SHP77 (cell line): ENCODE measurements at regions not wholly inside any gene's neighbourhood (a gene's known extent, or its start where the extent isn't known, plus 50 kb on each side); places are given as distances from the start of the nearest gene placed in this dataset.

Experiments
- DNase-seq, 2 experiments: peaks; one replicate each; lab custom pipeline; 2025; lab: John Stamatoyannopoulos, UW

DNA sequence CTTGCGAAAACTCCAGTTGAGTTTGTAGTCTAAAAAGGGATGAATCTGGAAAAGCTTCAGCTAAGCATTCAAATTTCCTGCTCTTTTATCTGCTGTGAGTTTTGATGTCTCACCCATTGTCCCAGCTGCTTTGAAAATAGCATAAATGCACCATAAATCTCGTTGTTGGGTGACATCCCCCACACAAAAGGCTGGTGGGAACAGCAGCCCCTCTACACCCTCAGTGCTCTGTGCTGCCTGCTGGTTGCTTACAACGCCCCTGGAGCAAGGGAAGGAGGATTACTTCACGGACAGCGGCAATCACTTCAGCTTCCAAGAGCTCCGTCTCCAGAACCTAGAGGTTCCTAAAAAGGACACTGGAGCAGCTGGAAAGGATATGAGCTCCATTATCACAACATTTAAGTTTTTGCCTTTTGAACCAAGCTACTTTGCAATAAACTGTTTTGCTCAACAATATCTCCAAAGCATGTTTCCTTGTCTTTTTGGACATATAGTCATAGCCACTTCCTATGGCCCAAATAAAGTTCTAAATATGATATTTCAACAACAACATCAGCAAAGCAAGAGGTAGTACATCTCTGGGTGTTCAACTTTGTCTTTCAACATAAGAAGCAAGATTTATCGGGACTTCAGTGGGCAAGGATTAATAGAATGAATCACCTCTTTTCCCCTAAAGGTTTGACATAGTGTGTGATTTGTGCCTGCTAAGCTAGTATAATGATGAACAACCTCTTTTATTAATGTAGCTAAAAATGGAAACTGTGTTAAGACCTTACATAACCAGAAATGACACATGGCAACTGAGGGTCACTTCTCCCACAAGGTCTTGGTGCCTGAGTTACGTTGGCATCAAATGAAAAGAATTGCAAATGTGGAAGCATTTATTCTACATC lies 413.5 kb downstream of the TXNL1 start:
- no peak for DNase-seq

DNA sequence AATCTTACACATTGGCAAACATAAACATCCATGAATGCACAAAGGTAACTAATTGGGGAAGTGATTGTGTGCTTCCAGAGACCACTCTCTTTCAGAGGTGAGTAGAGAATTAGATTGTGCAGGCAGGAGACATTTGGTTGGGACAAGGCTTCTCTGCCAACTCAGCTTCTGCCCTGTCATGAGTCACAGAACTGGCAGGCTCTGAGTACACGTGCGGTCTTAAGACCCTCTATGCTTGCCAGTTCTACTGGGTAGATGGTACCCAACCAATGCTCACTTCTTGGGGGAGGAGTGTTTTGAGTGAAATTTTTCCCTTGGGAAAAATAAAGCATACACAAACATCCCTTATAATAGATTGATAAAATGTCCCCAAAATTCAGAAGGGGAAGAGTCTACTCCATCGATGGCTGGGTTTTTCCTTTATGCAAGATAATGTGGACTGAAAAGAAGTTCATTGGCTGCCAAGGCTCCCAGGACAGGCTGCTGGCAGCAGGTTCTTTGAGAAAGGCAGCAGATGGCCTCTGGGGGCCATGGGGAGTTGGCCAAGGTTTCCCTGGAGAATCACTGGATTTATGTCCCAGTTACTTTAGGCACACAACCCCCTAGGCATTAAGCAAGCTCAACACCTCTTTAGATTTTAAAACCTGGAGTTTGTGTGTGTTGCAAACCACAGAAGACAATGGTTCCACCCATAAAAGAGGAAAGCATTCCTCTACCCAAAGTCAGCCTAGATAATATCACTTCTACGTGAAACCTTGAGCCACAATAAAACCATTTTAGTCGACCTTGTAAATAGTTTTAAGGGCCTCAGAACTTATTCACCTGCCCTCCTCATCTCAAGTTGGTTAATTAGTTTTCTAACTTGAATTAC lies 417.0 kb downstream of the TXNL1 start:
- no peak for DNase-seq

- no peak for DNase-seq
These were observed 421.0 kb downstream of the TXNL1 start for GRCh38 chr18:56217406-56217805.

DNA sequence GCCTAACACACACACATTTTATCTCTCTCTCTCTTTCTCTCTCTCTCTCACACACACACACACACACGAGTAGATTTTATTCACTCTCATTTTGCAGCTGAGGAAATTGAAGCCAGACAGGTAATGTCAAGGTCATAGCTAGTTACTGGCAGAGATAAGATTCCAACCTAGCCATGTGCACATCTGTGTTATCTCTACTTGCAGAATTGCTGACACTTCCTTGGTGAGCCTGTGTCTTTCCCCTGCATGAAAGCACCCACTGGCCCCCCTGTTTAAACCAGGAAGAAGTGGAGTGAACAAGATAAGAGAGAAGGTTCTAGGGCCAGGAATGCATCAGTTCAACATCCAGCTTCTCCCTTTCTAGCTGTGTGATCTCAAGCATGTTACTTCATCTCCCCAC lies 423.7 kb downstream of the TXNL1 start:
- DNase-seq, result no peak

GRCh38 chr18:56210520-56210919 lies 427.9 kb downstream of the TXNL1 start:
- no peak for DNase-seq

DNA sequence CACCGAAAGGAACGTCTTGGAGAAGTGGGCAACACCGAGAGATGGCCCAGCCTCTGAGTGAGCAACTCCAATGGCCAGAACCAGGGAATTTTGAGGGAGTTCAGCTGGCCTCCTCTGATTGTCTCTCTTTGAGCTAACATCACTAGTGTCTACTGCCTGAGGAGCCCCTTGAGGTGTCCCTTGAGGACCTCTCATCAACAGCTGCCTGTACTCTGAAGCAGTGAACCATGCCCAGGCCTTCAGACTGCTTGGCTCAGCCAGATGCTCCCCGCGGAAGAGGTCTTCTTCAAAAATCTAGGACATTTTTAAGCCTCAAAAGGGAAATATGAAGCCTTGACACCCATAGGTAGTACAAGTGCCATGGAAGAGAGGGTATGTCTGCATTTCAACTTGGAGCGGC lies 430.4 kb downstream of the TXNL1 start:
- no peak for DNase-seq

DNA sequence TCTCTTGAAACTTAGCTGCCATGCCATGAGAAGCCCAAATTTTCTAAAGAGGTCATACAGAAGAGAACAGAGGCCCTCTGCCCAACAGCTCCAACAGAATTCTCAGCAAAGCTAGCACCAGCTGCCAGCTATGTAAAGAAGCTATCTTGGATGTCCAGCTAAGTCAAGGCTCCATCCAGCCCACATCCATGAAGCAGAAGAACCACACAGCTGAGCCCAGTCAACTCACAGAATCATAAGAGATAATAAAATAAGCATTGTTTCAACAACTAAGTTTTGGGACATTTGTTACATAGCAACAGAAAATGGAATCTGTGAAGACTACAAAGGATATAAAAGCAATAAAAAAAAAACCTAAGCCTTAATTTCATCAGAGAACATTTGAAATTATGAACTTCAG lies 434.3 kb downstream of the TXNL1 start:
- no peak for DNase-seq

DNA sequence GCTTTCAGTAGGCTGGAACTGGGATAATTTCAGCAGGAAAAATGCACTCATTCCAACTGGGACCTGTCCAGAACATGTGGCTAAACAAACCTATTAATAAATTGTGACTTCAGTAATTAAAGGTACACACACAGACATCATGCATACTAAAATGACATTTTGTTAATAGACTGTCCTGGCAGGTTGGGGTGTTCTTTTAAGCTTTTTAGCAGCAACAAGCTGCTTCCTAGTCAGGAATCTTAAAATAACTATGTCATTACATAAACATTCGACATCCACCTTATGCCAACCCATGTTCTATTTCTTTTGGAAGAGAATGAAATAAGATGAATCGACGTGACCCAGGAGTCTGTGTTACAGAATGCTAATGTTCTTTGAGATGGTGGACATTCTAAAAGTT lies 435.7 kb downstream of the TXNL1 start:
- DNase-seq, result no peak

GRCh38 chr18:56200381-56200911 lies 437.9 kb downstream of the TXNL1 start:
- no peak for DNase-seq

GRCh38 chr18:56199580-56200330 lies 438.6 kb downstream of the TXNL1 start:
- no peak for DNase-seq

DNA sequence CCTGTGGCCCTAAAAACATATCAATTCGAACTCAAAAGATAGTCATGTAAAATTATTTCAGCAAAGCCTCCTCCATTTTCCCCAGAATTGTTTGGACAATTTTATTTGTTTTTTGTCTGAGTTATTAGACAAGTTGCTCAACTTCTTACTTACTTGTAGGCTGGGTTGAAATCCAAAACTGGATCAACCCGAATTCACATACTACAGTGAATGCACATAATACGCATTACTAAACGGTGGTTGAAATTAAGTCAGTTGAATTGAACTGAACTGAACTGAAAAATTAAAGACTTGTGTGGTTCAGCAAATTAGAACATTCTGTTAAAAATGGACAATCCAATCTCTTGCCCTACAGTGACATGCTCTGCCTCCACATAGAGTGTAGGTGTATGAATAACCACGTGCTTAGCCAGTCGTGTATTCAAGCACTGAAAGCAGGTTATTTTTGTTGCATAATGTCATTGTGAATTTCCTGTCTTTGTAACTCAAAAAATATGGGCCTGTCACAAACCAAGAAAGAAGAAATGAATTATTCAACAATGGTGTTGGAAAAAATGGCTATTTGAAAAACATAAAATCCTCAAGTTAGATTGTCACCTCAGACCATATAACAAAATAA lies 441.0 kb downstream of the TXNL1 start:
- no peak for DNase-seq

DNA sequence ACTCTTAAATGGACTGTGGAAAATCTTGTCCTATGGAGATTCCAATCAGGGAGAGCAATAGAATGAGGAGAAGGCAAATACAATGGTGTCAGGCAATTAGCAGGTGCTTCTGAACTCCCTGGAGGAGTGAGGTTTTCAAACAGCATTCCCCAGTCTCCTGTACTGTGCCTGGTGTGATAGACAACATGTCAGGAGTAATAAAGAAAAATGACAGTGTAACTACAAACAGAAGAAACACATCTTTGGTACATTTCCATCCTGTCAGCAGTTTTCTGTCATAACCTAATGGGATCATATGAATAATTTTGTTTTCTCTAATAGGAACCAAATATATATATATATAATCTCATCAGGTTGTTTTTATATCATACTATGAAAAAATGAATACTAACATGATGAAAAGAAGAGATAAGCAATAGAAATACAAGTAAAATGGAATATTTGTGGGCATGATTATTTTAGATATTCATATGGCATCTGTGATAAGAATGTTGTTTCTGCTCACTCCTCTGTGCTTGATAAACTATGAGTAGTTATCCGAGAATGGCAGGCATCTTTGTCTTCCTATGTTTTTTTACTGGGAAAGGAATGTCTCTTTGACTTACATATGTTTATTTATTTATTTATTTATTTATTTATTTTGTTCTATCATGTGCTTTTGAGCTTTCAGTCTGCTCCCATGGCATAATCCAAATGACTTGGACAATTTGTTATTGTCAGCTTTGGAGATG lies 441.7 kb downstream of the TXNL1 start:
- no peak for DNase-seq

GRCh38 chr18:56191334-56191733 lies 447.1 kb downstream of the TXNL1 start:
- no peak for DNase-seq

- DNase-seq, result no peak
These were observed 448.8 kb downstream of the TXNL1 start for GRCh38 chr18:56189615-56190014.

- DNase-seq, result no peak
These were observed 449.7 kb downstream of the TXNL1 start for GRCh38 chr18:56188529-56189275.

DNA sequence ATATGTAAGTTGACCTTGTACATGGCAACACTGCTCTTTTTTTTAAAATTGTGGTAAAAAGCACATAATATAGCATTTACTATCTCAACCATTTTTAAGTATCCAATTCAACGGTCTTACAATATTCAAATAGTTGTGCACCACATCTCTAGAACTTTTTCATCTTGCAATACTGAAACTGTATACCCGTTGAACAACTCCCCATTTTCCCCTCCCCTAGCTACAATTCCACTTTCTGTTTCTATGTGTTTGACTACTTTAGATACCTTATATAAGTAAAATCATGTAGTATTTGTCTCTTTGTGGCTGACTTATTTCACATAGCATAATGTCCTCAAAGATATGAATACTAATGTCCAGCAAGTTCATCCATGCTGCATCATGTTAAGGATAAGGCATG lies 452.1 kb downstream of the TXNL1 start:
- DNase-seq, result no peak

- no peak for DNase-seq
These were observed 453.3 kb downstream of the TXNL1 start for GRCh38 chr18:56185126-56185525.

GRCh38 chr18:56176751-56177150 lies 461.6 kb downstream of the TXNL1 start:
- no peak for DNase-seq

DNA sequence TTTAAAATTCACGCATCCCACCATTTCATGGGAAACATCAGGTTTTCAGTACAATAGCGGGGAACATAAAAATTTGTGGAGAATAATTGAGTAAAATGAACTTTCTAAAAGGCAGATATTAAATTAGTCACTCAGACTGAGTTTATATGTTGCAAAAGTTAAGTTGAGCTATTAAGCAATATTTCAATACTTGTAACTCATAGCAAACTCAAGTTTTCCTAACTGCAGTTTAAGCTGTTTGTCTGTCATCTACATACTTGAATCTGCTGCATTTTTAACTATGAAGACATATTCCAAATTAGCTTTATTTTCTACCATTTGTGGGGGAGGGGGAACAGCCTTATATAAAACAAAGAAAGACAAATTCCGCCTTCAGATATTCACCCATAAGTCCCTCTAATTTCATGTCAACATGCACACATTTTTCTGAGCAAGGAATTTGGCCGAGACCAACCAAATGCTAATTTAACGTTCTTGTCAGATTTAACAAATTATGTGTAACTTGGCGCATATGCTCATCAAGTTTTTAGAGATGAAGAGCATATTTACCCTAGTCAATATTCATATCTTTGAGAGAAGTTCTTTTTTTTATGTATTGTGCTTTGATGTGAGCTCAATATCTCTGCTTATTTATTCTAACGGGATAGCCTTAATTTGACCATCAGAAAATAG lies 462.9 kb downstream of the TXNL1 start:
- DNase-seq, result no peak
